ENCODE measurements at regions not wholly inside any gene's neighbourhood (a gene's known extent, or its start where the extent isn't known, plus 50 kb on each side); places are given as distances from the start of the nearest gene placed in this dataset.

DNA sequence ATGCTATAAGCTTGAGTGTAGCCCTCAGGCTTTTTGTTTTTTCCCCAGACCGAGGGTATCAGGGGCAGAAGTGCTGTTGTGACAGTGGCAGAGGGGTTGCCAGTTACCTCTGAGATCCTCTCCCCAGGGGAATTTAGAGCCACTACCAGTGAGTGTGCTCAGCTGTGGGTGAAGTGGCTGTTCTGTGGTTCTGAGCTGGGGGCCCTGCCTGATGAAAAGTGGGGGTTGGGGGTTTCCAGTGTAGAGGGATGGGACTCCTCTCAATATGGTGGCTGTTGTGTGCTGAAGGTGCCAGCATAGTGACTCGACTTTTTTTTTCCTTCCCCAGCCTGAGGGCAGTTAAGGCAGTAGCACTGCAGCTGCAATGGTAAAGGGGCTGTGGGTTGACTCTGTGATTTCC is 506.7 kb downstream of the TMEM232 start:
- TF ChIP-seq POLR2A (IDR thresholded peaks at IDR 0.05; ENCODE audit: low read depth, low read length) (no peak), ESRRA (IDR thresholded peaks at IDR 0.05; ENCODE audit: low read length) (no peak)

All from GM12878 (cell line).